ENCODE measurements at regions not wholly inside any gene's neighbourhood (a gene's known extent, or its start where the extent isn't known, plus 50 kb on each side); places are given as distances from the start of the nearest gene placed in this dataset.

DNA sequence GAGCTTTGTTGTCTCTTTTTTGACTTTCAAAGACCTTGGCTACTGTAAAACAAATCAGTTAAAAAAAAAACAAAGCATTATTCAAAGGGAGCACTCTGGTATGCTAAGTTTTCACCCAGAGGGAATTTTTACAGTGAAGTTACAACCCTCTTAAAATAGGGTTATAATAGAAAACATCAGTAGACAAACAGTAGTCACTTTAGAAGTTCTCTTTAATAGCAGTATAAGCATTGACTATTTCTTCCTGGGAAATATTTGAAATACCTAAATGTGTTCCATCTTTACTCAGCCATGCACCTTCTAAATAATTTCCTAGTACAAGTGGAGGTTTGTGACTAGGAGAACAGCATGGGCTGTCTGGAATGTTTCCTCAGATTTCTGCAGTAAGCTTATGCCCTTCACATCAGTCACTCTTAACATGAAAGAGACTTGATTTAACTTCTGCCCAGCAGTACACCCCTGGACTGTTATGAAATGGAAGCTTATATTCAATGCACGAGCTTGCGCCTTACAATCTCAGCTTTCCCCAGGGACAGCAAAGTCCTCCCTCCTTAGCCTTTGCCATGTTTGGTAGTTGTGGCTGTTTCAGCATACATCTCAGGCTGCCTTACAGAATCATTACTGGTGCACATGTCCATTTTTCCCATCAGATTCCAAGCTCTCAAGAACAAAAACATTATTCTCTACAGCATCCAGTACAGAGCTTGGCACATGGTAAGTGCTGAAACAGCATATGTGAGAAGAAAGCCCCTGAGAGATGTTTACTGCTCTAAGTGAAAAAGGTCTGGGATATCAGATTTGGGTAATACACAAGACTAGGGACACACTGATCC lies 191.5 kb downstream of the ZNF608 start:
- Histone ChIP-seq H3K4me1 (ENCODE audit: control insufficient read depth, extremely low read depth, insufficient read depth, low read length) (no peaks in the 10 kb centered on the region), H3K36me3 (ENCODE audit: control insufficient read depth in 2 of 2, extremely low read depth in 1 of 2, insufficient read depth in 2 of 2, low read length in 2 of 2) (no peaks in the 10 kb centered on the region), H3K27me3 (ENCODE audit: control insufficient read depth in 2 of 2, insufficient read depth in 2 of 2, low read length in 2 of 2) (no peaks in the 10 kb centered on the region), H3K4me2 (ENCODE audit: insufficient read depth, low read length) (no peak overlapping the region), H3K4me3 (replicated peaks in 1 of 3; ENCODE audit: insufficient read depth in 1 of 3, low read depth in 1 of 3, low read length in 3 of 3) (no peak overlapping the region), H3K9ac (replicated peaks; ENCODE audit: extremely low read depth, insufficient read depth, low read length) (no peak overlapping the region), H2AFZ (ENCODE audit: low read depth, low read length) (no peak overlapping the region), H3K27ac (ENCODE audit: insufficient read depth, low read depth, low read length) (no peak overlapping the region), H3K79me2 (ENCODE audit: control insufficient read depth, insufficient read depth, low read length) (no peaks in the 10 kb centered on the region), H4K20me1 (replicated peaks; ENCODE audit: control insufficient read depth, extremely low read depth, insufficient read depth, low read length) (no peaks in the 10 kb centered on the region), H3K9me1 (replicated peaks; ENCODE audit: control insufficient read depth, extremely low read depth, insufficient read depth, low read length) (no peaks in the 10 kb centered on the region), H3K9me3 (replicated peaks; ENCODE audit: control insufficient read depth, insufficient read depth, low read length) (no peaks in the 10 kb centered on the region)
- no TSS peak for BruUV-seq (replicated peaks)
- intact Hi-C loops (cut with micrococcal nuclease) = no loop called here
- CTCF ChIA-PET = interaction anchor here (0.7 kb wide), 1 partner anchor 8 kb away, joined by 3 read pairs; no protein-coding TSS in a partner anchor
- POLR2A ChIA-PET = no interaction called here
- TF ChIP-seq JUN (IDR thresholded peaks at IDR 0.05; ENCODE audit: borderline replicate concordance, insufficient read depth, insufficient read length, low read depth) (no peak), POLR2A (IDR thresholded peaks at IDR 0.05; ENCODE audit: low read depth, low read length) (no peak), POLR2AphosphoS5 (IDR thresholded peaks at IDR 0.05; ENCODE audit: insufficient read depth, low read depth, low read length) (no peak), EZH2 (IDR thresholded peaks at IDR 0.05; ENCODE audit: borderline replicate concordance, low read depth, low read length, severe bottlenecking) (no peak), MYC (IDR thresholded peaks at IDR 0.05; ENCODE audit: low read depth, low read length) (no peak), FOS (IDR thresholded peaks at IDR 0.05; ENCODE audit: borderline replicate concordance, insufficient read depth, low read length) (no peak), GATA2 (IDR thresholded peaks at IDR 0.05; ENCODE audit: insufficient read depth, insufficient read length, low read depth, low read length) (no peak)
- TF ChIP-seq, protein P1, sequence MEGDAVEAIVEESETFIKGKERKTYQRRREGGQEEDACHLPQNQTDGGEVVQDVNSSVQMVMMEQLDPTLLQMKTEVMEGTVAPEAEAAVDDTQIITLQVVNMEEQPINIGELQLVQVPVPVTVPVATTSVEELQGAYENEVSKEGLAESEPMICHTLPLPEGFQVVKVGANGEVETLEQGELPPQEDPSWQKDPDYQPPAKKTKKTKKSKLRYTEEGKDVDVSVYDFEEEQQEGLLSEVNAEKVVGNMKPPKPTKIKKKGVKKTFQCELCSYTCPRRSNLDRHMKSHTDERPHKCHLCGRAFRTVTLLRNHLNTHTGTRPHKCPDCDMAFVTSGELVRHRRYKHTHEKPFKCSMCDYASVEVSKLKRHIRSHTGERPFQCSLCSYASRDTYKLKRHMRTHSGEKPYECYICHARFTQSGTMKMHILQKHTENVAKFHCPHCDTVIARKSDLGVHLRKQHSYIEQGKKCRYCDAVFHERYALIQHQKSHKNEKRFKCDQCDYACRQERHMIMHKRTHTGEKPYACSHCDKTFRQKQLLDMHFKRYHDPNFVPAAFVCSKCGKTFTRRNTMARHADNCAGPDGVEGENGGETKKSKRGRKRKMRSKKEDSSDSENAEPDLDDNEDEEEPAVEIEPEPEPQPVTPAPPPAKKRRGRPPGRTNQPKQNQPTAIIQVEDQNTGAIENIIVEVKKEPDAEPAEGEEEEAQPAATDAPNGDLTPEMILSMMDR (IDR thresholded peaks at IDR 0.05; ENCODE audit: extremely low read depth in 1 of 2, insufficient read depth in 1 of 2, low read depth in 1 of 2, low read length in 2 of 2) = no peak
- TF ChIP-seq, protein P2, sequence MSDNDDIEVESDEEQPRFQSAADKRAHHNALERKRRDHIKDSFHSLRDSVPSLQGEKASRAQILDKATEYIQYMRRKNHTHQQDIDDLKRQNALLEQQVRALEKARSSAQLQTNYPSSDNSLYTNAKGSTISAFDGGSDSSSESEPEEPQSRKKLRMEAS (IDR thresholded peaks at IDR 0.05; ENCODE audit: insufficient read depth, insufficient read length) = no peak
- DNase-seq (ENCODE audit: low read depth, low spot score) = no peak
- dilution Hi-C loops (cut with MboI; ENCODE audit: extremely low pct_ligation_motif_present, low sequenced_read_pairs) = no loop called here
- FAIRE-seq = no peak

Measured in endothelial cell of umbilical vein (primary cell).